NT2/D1 (cell line): ENCODE measurements at regions not wholly inside any gene's neighbourhood (a gene's known extent, or its start where the extent isn't known, plus 50 kb on each side); places are given as distances from the start of the nearest gene placed in this dataset.

ENCODE experiments used
- SUZ12 ChIP-seq: IDR thresholded peaks from 2 replicates; pipeline ENCODE4 v1.6.1; 2011; ENCODE audit not compliant: insufficient read length, insufficient read depth; ENCODE audit errors: extremely low read depth
- YY1 ChIP-seq: IDR thresholded peaks from 2 replicates; pipeline ENCODE4 v1.6.1; 2011; ENCODE audit not compliant: insufficient read length, insufficient read depth
- ZNF274 ChIP-seq: IDR thresholded peaks from 2 replicates; pipeline ENCODE4 v1.6.1; 2011; ENCODE audit warnings: mild to moderate bottlenecking, low read depth, low read length

DNA sequence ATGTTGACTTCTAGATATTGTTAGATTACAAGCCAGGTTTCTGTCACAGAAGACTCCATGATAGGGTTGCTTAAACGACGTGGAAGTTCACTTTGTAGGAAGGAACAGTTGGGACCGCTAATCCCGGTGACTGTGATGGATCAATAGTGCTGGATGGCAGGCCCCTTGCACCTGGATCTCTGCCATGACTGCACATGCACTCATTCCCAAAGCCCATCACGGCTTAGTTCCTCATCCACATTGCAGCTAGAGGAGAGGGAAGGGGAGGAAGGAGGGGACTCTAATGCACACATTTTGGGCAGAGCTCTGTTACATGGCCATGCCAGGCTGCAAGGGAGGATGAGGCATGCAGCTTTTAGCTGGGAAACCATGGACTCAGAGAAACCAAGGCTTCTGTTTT, 773.7 kb upstream of the RAB6C start:
- TF ChIP-seq YY1 (no peak), ZNF274 (no peak), SUZ12 (no peak)
